Caco-2 (cell line): ENCODE measurements at regions not wholly inside any gene's neighbourhood (a gene's known extent, or its start where the extent isn't known, plus 50 kb on each side); places are given as distances from the start of the nearest gene placed in this dataset.

Experiments
- BruUV-seq: library from RNA; stranded (reverse); fragments of 400-500 nt; replicated peaks from 2 replicates; lab custom pipeline; 2021; lab: Mats Ljungman, UMichigan
- CTCF ChIA-PET: fragments of 300-600 bp; sonication (Branson Sonifier 250); formaldehyde crosslinking; loops from one replicate; lab custom pipeline; 2022; ENCODE audit warnings: antibody characterized with exemption; lab: Charles Lee
- POLR2A ChIA-PET: fragments of 300-600 bp; sonication (Branson Sonifier 250); formaldehyde crosslinking; loops from one replicate; lab custom pipeline; 2022; ENCODE audit warnings: antibody characterized with exemption; lab: Charles Lee
- DNase-seq, 2 experiments: peaks; one replicate each; pipeline versions ENCODE4 v3.0.0 to v3.0.0-alpha.2; 2020 to 2022
- H3K27me3 ChIP-seq: replicated peaks from 2 replicates; pipeline ENCODE4 v1.6.0; 2011; ENCODE audit warnings: low read length; ENCODE audit not compliant: control insufficient read depth, insufficient read depth
- H3K36me3 ChIP-seq: 2 replicates; pipeline ENCODE4 v1.5.1; 2011; ENCODE audit warnings: low read length; ENCODE audit not compliant: control insufficient read depth, insufficient read depth
- H3K4me1 ChIP-seq: fragments of 250-450 bp; sonication (Bioruptor Pico); 2 replicates; pipeline ENCODE4 v1.5.1; 2020; ENCODE audit warnings: mild to moderate bottlenecking
- H3K4me3 ChIP-seq: 2 replicates; pipeline ENCODE4 v1.5.1; 2011; ENCODE audit warnings: low read depth, mild to moderate bottlenecking, control low read depth, low read length
- H3K9me3 ChIP-seq: fragments of 250-450 bp; sonication (Bioruptor Pico); 2 replicates; pipeline ENCODE4 v1.5.1; 2020; ENCODE audit warnings: mild to moderate bottlenecking, moderate library complexity
- H3K27ac Mint-ChIP-seq: one replicate; pipeline ENCODE4 v1.8.0; 2022; ENCODE audit warnings: mixed read lengths; ENCODE audit not compliant: unreplicated experiment
- H3K27me3 Mint-ChIP-seq: one replicate; pipeline ENCODE4 v1.8.0; 2022; ENCODE audit warnings: mixed read lengths; ENCODE audit not compliant: insufficient read depth, unreplicated experiment
- H3K36me3 Mint-ChIP-seq: one replicate; pipeline ENCODE4 v1.8.0; 2022; ENCODE audit warnings: mild to moderate bottlenecking, mixed read lengths; ENCODE audit not compliant: insufficient read depth, unreplicated experiment
- H3K4me1 Mint-ChIP-seq: one replicate; pipeline ENCODE4 v1.8.0; 2022; ENCODE audit warnings: low read depth, mixed read lengths; ENCODE audit not compliant: unreplicated experiment
- H3K4me3 Mint-ChIP-seq: one replicate; pipeline ENCODE4 v1.8.0; 2022; ENCODE audit warnings: mild to moderate bottlenecking, moderate library complexity, mixed read lengths; ENCODE audit not compliant: unreplicated experiment
- H3K9me3 Mint-ChIP-seq: one replicate; pipeline ENCODE4 v1.8.0; 2022; ENCODE audit warnings: mixed read lengths; ENCODE audit not compliant: unreplicated experiment
- CTCF ChIP-seq, 2 experiments: fragments of 200-600 bp in 1 of 2; IDR thresholded peaks; 1 replicate in 1 of 2; 2 replicates in 1 of 2; pipeline versions ENCODE4 v1.5.1 to v1.8.0; 2011 to 2022; ENCODE audit warnings: antibody characterized with exemption in 1 of 2, control low read depth in 1 of 2, inconsistent platforms in 1 of 2, low read depth in 1 of 2, low read length in 1 of 2, mild to moderate bottlenecking in 1 of 2, moderate library complexity in 1 of 2; ENCODE audit not compliant: insufficient read depth in 1 of 2, severe bottlenecking in 1 of 2, unreplicated experiment in 1 of 2
- intact Hi-C: fragments of 100-400 bp; cut with micrococcal nuclease; formaldehyde crosslinking; loops from one replicate; pipeline ENCODE4 v1.10.0; 2022; ENCODE audit not compliant: unreplicated experiment

GRCh38 chr7:19312416-19312815 is 167.2 kb upstream of the FERD3L start:
- no peaks in the 10 kb centered on the region for H3K36me3 Mint-ChIP-seq
- no peak for TF ChIP-seq CTCF (IDR thresholded peaks at IDR 0.05; ENCODE audit: insufficient read depth in 1 of 2, low read depth in 1 of 2, low read length in 1 of 2, severe bottlenecking in 1 of 2, unreplicated experiment in 1 of 2)
- H3K9me3 ChIP-seq, result no peaks in the 10 kb centered on the region
- no TSS peak for BruUV-seq
- ChIA-PET CTCF (no interaction called here), POLR2A (no interaction called here)
- no peak overlapping the region for H3K27ac Mint-ChIP-seq
- H3K27me3 ChIP-seq, result no peaks in the 10 kb centered on the region
- DNase-seq, result no peak
- H3K36me3 ChIP-seq, result no peaks in the 10 kb centered on the region
- no peak overlapping the region for H3K4me3 ChIP-seq
- intact Hi-C loops, result no loop called here
- no peaks in the 10 kb centered on the region for H3K9me3 Mint-ChIP-seq
- no peak overlapping the region for H3K4me3 Mint-ChIP-seq
- peaks cover 10% of the 10 kb centered on the region for H3K27me3 Mint-ChIP-seq
- H3K4me1 ChIP-seq, result no peaks in the 10 kb centered on the region
- no peaks in the 10 kb centered on the region for H3K4me1 Mint-ChIP-seq

GRCh38 chr7:19307554-19307953 is 162.3 kb upstream of the FERD3L start:
- H3K36me3 Mint-ChIP-seq, result no peaks in the 10 kb centered on the region
- no peaks in the 10 kb centered on the region for H3K9me3 Mint-ChIP-seq
- H3K4me3 Mint-ChIP-seq, result no peak overlapping the region
- ChIA-PET CTCF (no interaction called here), POLR2A (no interaction called here)
- no peak overlapping the region for H3K27ac Mint-ChIP-seq
- TF ChIP-seq CTCF (IDR thresholded peaks at IDR 0.05; ENCODE audit: insufficient read depth in 1 of 2, low read depth in 1 of 2, low read length in 1 of 2, severe bottlenecking in 1 of 2, unreplicated experiment in 1 of 2), result no peak
- Histone ChIP-seq H3K9me3 (no peaks in the 10 kb centered on the region), H3K27me3 (no peaks in the 10 kb centered on the region), H3K4me3 (no peak overlapping the region), H3K4me1 (no peaks in the 10 kb centered on the region), H3K36me3 (no peaks in the 10 kb centered on the region)
- H3K4me1 Mint-ChIP-seq, result no peaks in the 10 kb centered on the region
- intact Hi-C loops, result no loop called here
- H3K27me3 Mint-ChIP-seq, result peaks cover 11% of the 10 kb centered on the region
- no TSS peak for BruUV-seq
- DNase-seq, result no peak

- H3K36me3 ChIP-seq, result no peaks in the 10 kb centered on the region
- H3K27ac Mint-ChIP-seq, result no peak overlapping the region
- intact Hi-C loops, result no loop called here
- POLR2A ChIA-PET, result no interaction called here
- H3K36me3 Mint-ChIP-seq, result no peaks in the 10 kb centered on the region
- no peak for TF ChIP-seq CTCF (IDR thresholded peaks at IDR 0.05; ENCODE audit: insufficient read depth in 1 of 2, low read depth in 1 of 2, low read length in 1 of 2, severe bottlenecking in 1 of 2, unreplicated experiment in 1 of 2)
- no peaks in the 10 kb centered on the region for H3K27me3 ChIP-seq
- no peaks in the 10 kb centered on the region for H3K4me1 Mint-ChIP-seq
- no peak overlapping the region for H3K4me3 ChIP-seq
- H3K4me1 ChIP-seq, result no peaks in the 10 kb centered on the region
- no peak for DNase-seq
- no TSS peak for BruUV-seq
- H3K27me3 Mint-ChIP-seq, result peaks cover 7% of the 10 kb centered on the region
- CTCF ChIA-PET, result no interaction called here
- H3K9me3 Mint-ChIP-seq, result no peaks in the 10 kb centered on the region
- H3K9me3 ChIP-seq, result no peaks in the 10 kb centered on the region
- no peak overlapping the region for H3K4me3 Mint-ChIP-seq
These were observed 160.5 kb upstream of the FERD3L start for GRCh38 chr7:19305698-19306097.
